GM19240 (cell line): ENCODE measurements at regions not wholly inside any gene's neighbourhood (a gene's known extent, or its start where the extent isn't known, plus 50 kb on each side); places are given as distances from the start of the nearest gene placed in this dataset.
"Not testable (repeated sequence)": the region's sequence is repeated elsewhere in the genome, so short reads cannot be mapped to it uniquely, and the experiment has no call there.

ENCODE experiments used
- DNase-seq: peaks from one replicate; pipeline ENCODE4 v3.0.0; 2011; ENCODE audit warnings: low spot score; ENCODE audit not compliant: insufficient read length

- DNase-seq, result no peak
Measured at GRCh38 chr11:116059919-116060318, 555.7 kb upstream of the CADM1 start.

- DNase-seq, result no peak
Measured at GRCh38 chr11:116057000-116057399, 552.8 kb upstream of the CADM1 start.

- DNase-seq, result no peak
Measured at GRCh38 chr11:116055064-116055463, 550.8 kb upstream of the CADM1 start.

- no peak for DNase-seq
Measured at GRCh38 chr11:116053548-116053919, 549.3 kb upstream of the CADM1 start.

- no peak for DNase-seq
Measured at GRCh38 chr11:116052603-116053547, 548.7 kb upstream of the CADM1 start.

GRCh38 chr11:116051494-116051893 lies 547.3 kb upstream of the CADM1 start:
- DNase-seq, result no peak

- no peak for DNase-seq
Measured at GRCh38 chr11:116049383-116049782, 545.2 kb upstream of the CADM1 start.

GRCh38 chr11:116046127-116046526 lies 541.9 kb upstream of the CADM1 start:
- DNase-seq, result no peak

GRCh38 chr11:116044941-116045340 lies 540.7 kb upstream of the CADM1 start:
- DNase-seq, result no peak

- no peak for DNase-seq
Measured at GRCh38 chr11:116044520-116044919, 540.3 kb upstream of the CADM1 start.

GRCh38 chr11:116043857-116044256 lies 539.6 kb upstream of the CADM1 start:
- DNase-seq, result no peak

GRCh38 chr11:116043059-116043458 lies 538.8 kb upstream of the CADM1 start:
- not testable (repeated sequence) for DNase-seq

GRCh38 chr11:116042146-116042545 lies 537.9 kb upstream of the CADM1 start:
- no peak for DNase-seq

GRCh38 chr11:116037861-116038260 lies 533.6 kb upstream of the CADM1 start:
- no peak for DNase-seq

GRCh38 chr11:116035977-116036376 lies 531.8 kb upstream of the CADM1 start:
- no peak for DNase-seq

GRCh38 chr11:116033931-116034553 lies 529.8 kb upstream of the CADM1 start:
- no peak for DNase-seq

- DNase-seq, result no peak
Measured at GRCh38 chr11:116030697-116031331, 526.6 kb upstream of the CADM1 start.

- not testable (repeated sequence) for DNase-seq
Measured at GRCh38 chr11:116028506-116028905, 524.3 kb upstream of the CADM1 start.

GRCh38 chr11:115999437-115999836 lies 495.2 kb upstream of the CADM1 start:
- no peak for DNase-seq

- DNase-seq, result no peak
Measured at GRCh38 chr11:115996808-115997188, 492.6 kb upstream of the CADM1 start.

GRCh38 chr11:115996125-115996807 lies 492.1 kb upstream of the CADM1 start:
- peak; percentile 85 for DNase-seq

GRCh38 chr11:115993590-115993989 lies 489.4 kb upstream of the CADM1 start:
- no peak for DNase-seq
